ENCODE measurements at regions not wholly inside any gene's neighbourhood (a gene's known extent, or its start where the extent isn't known, plus 50 kb on each side); places are given as distances from the start of the nearest gene placed in this dataset.

GRCh38 chr7:41274179-41274578 is 428.7 kb downstream of the INHBA start:
- Histone ChIP-seq H3K36me3 (replicated peaks in 1 of 2) (no peaks in the 10 kb centered on the region), H3K4me1 (replicated peaks in 1 of 2) (no peaks in the 10 kb centered on the region), H3K27me3 (no peaks in the 10 kb centered on the region), H3K9me3 (replicated peaks in 1 of 3) (no peaks in the 10 kb centered on the region), H3K27ac (no peak overlapping the region), H3K4me3 (no peak overlapping the region)
- WGBS, 4 donors, result 62 to 67% (median 65%) methylated on average over 4 to 5 of the region's 5 CpGs
- DNase-seq, result no peak
- TF ChIP-seq POLR2A (IDR thresholded peaks at IDR 0.05) (no peak), CTCF (IDR thresholded peaks at IDR 0.05) (no peak)
- intact Hi-C loops (cut with DNase I), result no loop called here

GRCh38 chr7:41272664-41273063 is 430.2 kb downstream of the INHBA start:
- WGBS, 4 donors, result 85 to 90% (median 87%) methylated on average over 5 of the region's 5 CpGs
- no peak overlapping the region for H3K4me3 ChIP-seq
- intact Hi-C loops (cut with DNase I), result no loop called here

GRCh38 chr7:41268878-41269277 is 434.0 kb downstream of the INHBA start:
- intact Hi-C loops (cut with DNase I), result no loop called here
- Histone ChIP-seq H3K9me3 (replicated peaks in 1 of 3) (no peaks in the 10 kb centered on the region), H3K27ac (no peak overlapping the region), H3K27me3 (no peaks in the 10 kb centered on the region), H3K4me1 (replicated peaks in 1 of 2) (no peaks in the 10 kb centered on the region), H3K36me3 (replicated peaks in 1 of 2) (no peaks in the 10 kb centered on the region), H3K4me3 (no peak overlapping the region)
- TF ChIP-seq CTCF (IDR thresholded peaks at IDR 0.05) (no peak), POLR2A (IDR thresholded peaks at IDR 0.05) (no peak)
- 76 to 82% (median 82%) methylated on average over 2 of the region's 2 CpGs for WGBS, 4 donors
- DNase-seq, result no peak

More at GRCh38 chr7:41272664-41273063, 430.2 kb downstream of the INHBA start:
- H3K27ac ChIP-seq, result no peak overlapping the region
- no peaks in the 10 kb centered on the region for H3K27me3 ChIP-seq
- H3K4me1 ChIP-seq (replicated peaks in 1 of 2), result no peaks in the 10 kb centered on the region
- no peak for DNase-seq
- H3K9me3 ChIP-seq (replicated peaks in 1 of 3), result no peaks in the 10 kb centered on the region
- TF ChIP-seq POLR2A (IDR thresholded peaks at IDR 0.05) (no peak), CTCF (IDR thresholded peaks at IDR 0.05) (no peak)
- no peaks in the 10 kb centered on the region for H3K36me3 ChIP-seq (replicated peaks in 1 of 2)

GRCh38 chr7:41261080-41261479 is 441.8 kb downstream of the INHBA start:
- Histone ChIP-seq H3K27ac (no peak overlapping the region), H3K4me3 (no peak overlapping the region), H3K27me3 (no peaks in the 10 kb centered on the region), H3K4me1 (replicated peaks in 1 of 2) (no peaks in the 10 kb centered on the region), H3K9me3 (replicated peaks in 1 of 3) (no peaks in the 10 kb centered on the region), H3K36me3 (replicated peaks in 1 of 2) (no peaks in the 10 kb centered on the region)
- DNase-seq, result no peak
- TF ChIP-seq CTCF (IDR thresholded peaks at IDR 0.05) (no peak), POLR2A (IDR thresholded peaks at IDR 0.05) (no peak)
- intact Hi-C loops (cut with DNase I), result no loop called here
- 54 to 84% (median 63%) methylated on average over 4 of the region's 4 CpGs for WGBS, 4 donors
